ENCODE measurements at regions not wholly inside any gene's neighbourhood (a gene's known extent, or its start where the extent isn't known, plus 50 kb on each side); places are given as distances from the start of the nearest gene placed in this dataset.

DNA sequence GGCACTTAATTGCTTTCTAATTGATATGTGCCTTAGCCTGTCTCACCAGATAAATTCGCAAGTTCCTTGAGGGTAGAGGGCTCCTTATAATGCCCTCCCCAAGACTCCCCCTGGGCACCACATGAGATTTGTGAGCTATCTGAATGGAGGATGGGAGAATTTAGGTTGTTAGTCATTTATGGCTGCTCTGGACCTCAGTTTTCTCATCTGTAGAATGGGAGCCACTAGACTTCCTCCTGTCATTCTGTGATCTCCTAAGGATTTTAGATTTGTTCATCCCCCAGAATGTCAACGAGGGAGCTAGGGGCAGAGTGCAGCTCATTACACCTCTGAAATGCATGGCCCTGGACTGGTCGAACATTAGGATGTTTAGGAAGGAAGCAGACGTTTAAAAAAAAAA, 294.6 kb downstream of the MIAT start:
- TF ChIP-seq, protein P1, sequence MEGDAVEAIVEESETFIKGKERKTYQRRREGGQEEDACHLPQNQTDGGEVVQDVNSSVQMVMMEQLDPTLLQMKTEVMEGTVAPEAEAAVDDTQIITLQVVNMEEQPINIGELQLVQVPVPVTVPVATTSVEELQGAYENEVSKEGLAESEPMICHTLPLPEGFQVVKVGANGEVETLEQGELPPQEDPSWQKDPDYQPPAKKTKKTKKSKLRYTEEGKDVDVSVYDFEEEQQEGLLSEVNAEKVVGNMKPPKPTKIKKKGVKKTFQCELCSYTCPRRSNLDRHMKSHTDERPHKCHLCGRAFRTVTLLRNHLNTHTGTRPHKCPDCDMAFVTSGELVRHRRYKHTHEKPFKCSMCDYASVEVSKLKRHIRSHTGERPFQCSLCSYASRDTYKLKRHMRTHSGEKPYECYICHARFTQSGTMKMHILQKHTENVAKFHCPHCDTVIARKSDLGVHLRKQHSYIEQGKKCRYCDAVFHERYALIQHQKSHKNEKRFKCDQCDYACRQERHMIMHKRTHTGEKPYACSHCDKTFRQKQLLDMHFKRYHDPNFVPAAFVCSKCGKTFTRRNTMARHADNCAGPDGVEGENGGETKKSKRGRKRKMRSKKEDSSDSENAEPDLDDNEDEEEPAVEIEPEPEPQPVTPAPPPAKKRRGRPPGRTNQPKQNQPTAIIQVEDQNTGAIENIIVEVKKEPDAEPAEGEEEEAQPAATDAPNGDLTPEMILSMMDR (conservative IDR thresholded peaks at IDR 0.05; ENCODE audit: low read depth, low read length) = no peak
- no peak for TF ChIP-seq EZH2 (IDR thresholded peaks at IDR 0.05; ENCODE audit: borderline replicate concordance, low read depth, low read length, poor library complexity, severe bottlenecking)
- no peaks in the 10 kb centered on the region for H3K9me3 ChIP-seq (ENCODE audit: low read depth, low read length, poor library complexity, severe bottlenecking)
- BruUV-seq (replicated peaks) = no TSS peak
- H3K4me3 ChIP-seq (ENCODE audit: low read depth, low read length, poor library complexity, severe bottlenecking) = no peak overlapping the region
- ChIA-PET POLR2A (ENCODE audit: low non-redundant PET) (no interaction called here), CTCF (no interaction called here)
- no peak overlapping the region for H3K27ac ChIP-seq (ENCODE audit: low read depth, low read length, poor library complexity, severe bottlenecking)
- DNase-seq (ENCODE audit: low spot score) = no peak
- peaks cover 6% of the 10 kb centered on the region for H3K27me3 ChIP-seq (replicated peaks; ENCODE audit: insufficient read depth, low read depth, low read length, poor library complexity)
- H3K4me1 ChIP-seq (ENCODE audit: insufficient read depth, low read length, poor library complexity, severe bottlenecking) = no peaks in the 10 kb centered on the region
- H3K36me3 ChIP-seq (ENCODE audit: insufficient read depth, low read length, poor library complexity, severe bottlenecking) = no peaks in the 10 kb centered on the region
- intact Hi-C loops (cut with micrococcal nuclease; ENCODE audit: unreplicated experiment) = no loop called here

DNA sequence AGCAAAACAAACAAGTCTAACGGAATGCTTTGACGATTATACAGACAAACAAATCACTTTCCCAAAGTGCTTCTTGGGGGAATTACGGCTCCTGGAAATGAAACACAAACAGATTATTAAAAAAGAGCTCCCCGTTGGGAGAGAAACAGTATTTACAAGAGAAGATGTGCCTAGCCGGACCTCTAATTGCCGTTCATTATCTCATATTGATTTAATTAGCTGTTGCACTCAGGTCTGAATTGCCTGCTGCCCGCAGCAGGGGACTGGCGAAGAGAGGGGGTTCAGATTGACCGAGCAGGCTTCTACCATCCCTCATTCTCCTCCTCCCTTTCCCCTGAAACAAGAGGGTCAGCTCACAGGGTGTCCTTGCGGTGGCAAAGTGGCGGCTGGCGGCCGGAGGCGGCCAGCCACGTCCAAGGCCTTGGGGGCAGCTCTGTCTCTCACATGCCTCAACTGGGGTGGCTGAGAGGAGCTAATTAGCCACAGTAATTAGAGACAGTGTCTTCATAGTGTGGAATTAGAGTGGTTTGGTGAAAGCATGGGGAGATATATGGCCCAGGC, 295.1 kb downstream of the MIAT start:
- no peaks in the 10 kb centered on the region for H3K9me3 ChIP-seq (ENCODE audit: low read depth, low read length, poor library complexity, severe bottlenecking)
- H3K27me3 ChIP-seq (replicated peaks; ENCODE audit: insufficient read depth, low read depth, low read length, poor library complexity) = peaks cover 6% of the 10 kb centered on the region
- no peak overlapping the region for H3K4me3 ChIP-seq (ENCODE audit: low read depth, low read length, poor library complexity, severe bottlenecking)
- CTCF ChIA-PET = no interaction called here
- no peaks in the 10 kb centered on the region for H3K36me3 ChIP-seq (ENCODE audit: insufficient read depth, low read length, poor library complexity, severe bottlenecking)
- H3K4me1 ChIP-seq (ENCODE audit: insufficient read depth, low read length, poor library complexity, severe bottlenecking) = no peaks in the 10 kb centered on the region
- intact Hi-C loops (cut with micrococcal nuclease; ENCODE audit: unreplicated experiment) = no loop called here
- POLR2A ChIA-PET (ENCODE audit: low non-redundant PET) = no interaction called here
- no TSS peak for BruUV-seq (replicated peaks)
- no peak for DNase-seq (ENCODE audit: low spot score)
- no peak for TF ChIP-seq EZH2 (IDR thresholded peaks at IDR 0.05; ENCODE audit: borderline replicate concordance, low read depth, low read length, poor library complexity, severe bottlenecking)
- TF ChIP-seq, protein P1 (conservative IDR thresholded peaks at IDR 0.05; ENCODE audit: low read depth, low read length) = no peak
- no peak overlapping the region for H3K27ac ChIP-seq (ENCODE audit: low read depth, low read length, poor library complexity, severe bottlenecking)

DNA sequence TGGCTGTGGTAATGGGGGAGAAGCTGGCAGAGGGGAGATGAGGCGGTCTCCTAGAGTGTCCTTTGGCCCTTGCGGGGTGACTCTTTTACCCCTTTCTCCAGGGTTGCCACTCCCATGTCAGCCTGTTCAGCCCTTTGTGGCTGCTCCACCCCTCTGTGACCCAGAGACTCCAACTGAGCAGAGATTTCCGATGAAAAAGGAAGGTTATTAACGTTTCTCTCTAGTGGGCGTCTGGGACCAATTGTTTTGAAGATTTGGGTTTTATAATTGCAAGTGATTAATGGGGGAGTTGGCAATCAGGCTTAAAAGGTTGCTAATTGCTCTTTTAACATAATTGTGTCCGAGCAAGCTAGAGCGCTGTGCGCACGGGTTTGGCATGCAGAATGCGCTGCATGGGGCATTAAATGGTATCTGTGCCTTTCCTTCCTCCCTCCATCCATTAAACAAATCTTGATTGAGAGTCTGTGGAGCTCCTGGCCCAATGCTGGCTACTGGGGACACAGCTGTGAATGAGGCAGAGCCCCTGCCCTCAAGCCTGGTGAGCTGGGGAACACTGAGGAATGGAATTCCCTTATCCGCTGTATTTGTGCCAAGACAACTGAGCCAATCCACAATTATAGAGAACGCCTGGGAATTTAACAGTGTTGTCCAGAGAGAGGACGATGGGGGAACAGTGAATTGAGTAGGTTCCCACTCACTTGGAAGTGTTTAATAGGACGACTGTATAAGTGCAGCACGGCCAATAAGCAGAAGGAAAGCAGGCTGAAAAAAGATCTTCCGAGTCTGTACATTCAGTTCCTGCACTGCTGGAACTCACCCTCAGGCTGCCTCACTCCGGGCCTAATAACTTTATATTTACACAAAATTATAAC, 295.9 kb downstream of the MIAT start:
- POLR2A ChIA-PET (ENCODE audit: low non-redundant PET) = no interaction called here
- TF ChIP-seq EZH2 (IDR thresholded peaks at IDR 0.05; ENCODE audit: borderline replicate concordance, low read depth, low read length, poor library complexity, severe bottlenecking) = no peak
- TF ChIP-seq, protein P1 (conservative IDR thresholded peaks at IDR 0.05; ENCODE audit: low read depth, low read length) = no peak
- H3K27me3 ChIP-seq (replicated peaks; ENCODE audit: insufficient read depth, low read depth, low read length, poor library complexity) = peaks cover 6% of the 10 kb centered on the region
- no peak overlapping the region for H3K4me3 ChIP-seq (ENCODE audit: low read depth, low read length, poor library complexity, severe bottlenecking)
- peaks cover 5% of the 10 kb centered on the region for H3K4me1 ChIP-seq (ENCODE audit: insufficient read depth, low read length, poor library complexity, severe bottlenecking)
- intact Hi-C loops (cut with micrococcal nuclease; ENCODE audit: unreplicated experiment) = no loop called here
- BruUV-seq (replicated peaks) = no TSS peak
- no peaks in the 10 kb centered on the region for H3K9me3 ChIP-seq (ENCODE audit: low read depth, low read length, poor library complexity, severe bottlenecking)
- DNase-seq (ENCODE audit: low spot score) = no peak
- no peak overlapping the region for H3K27ac ChIP-seq (ENCODE audit: low read depth, low read length, poor library complexity, severe bottlenecking)
- no peaks in the 10 kb centered on the region for H3K36me3 ChIP-seq (ENCODE audit: insufficient read depth, low read length, poor library complexity, severe bottlenecking)
- CTCF ChIA-PET = no interaction called here

Data from A673 (cell line).